Motor neuron (in vitro differentiated cells): ENCODE measurements at regions not wholly inside any gene's neighbourhood (a gene's known extent, or its start where the extent isn't known, plus 50 kb on each side); places are given as distances from the start of the nearest gene placed in this dataset.

ENCODE experiments used
- ATAC-seq, 8 experiments: fragments of 200-7000 bp; cut with Tn5 transposase; replicated peaks in 6 of 8; 2 replicates each; pipeline ENCODE4 v1.8.0; 2021; ENCODE audit warnings: mild to moderate bottlenecking in 8 of 8, moderate library complexity in 8 of 8
- H3K27ac ChIP-seq, 2 donors: fragments of 250-450 bp; sonication (Bioruptor Pico); 2 replicates each; pipeline ENCODE4 v1.9.0; 2021; ENCODE audit warnings: antibody characterized with exemption in 2 of 2, mild to moderate bottlenecking in 2 of 2, moderate library complexity in 1 of 2
- H3K4me1 ChIP-seq, 2 donors: fragments of 250-450 bp; sonication (Bioruptor Pico); replicated peaks in 1 of 2; 2 replicates each; pipeline ENCODE4 v1.6.1; 2021; ENCODE audit warnings: antibody characterized with exemption in 2 of 2, mild to moderate bottlenecking in 2 of 2, moderate library complexity in 1 of 2
- H3K4me3 ChIP-seq, 5 donors: fragments of 250-450 bp; sonication (Bioruptor Pico); 2 replicates each; pipeline ENCODE4 v1.9.0; 2021; ENCODE audit warnings: antibody characterized with exemption in 5 of 5, mild to moderate bottlenecking in 5 of 5, moderate library complexity in 4 of 5
- WGBS, 10 experiments: fragments of 450-650 bp; shearing (Covaris generic); methylation state at CpG; one replicate each; pipeline ENCODE4 v1.0.0; 2022; 5-methylcytosine and 5-hydroxymethylcytosine counted together
- in situ Hi-C, 9 experiments: fragments of 400-800 bp; cut with MboI; loops; one replicate each; pipeline ENCODE4 v1.15.0; 2021; ENCODE audit warnings: low sequenced_read_pairs in 9 of 9, low pct_unique_long_range_greater_than_20kb in 2 of 9; ENCODE audit not compliant: unreplicated experiment in 9 of 9

DNA sequence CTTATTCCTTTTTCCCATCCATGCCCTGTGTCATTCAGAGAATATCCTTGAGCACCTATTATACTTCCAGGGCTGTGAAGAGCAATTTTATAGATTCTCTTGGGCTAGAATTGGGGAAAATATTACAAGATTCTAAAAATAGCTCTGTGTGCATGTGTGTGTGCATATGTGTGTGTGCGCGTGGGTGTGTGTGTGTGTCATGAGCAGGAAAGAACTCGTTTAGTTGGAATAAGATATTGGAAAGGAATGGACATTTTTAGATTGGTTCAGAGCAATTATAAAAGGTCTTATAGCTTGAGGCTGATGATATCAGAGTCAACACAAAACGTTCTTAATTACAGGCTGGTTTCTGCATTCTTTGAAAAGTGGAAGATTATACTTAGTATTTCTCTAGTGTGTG is 212.1 kb upstream of the COPS8 start:
- peaks cover 4 to 5% of the 10 kb centered on the region in 2 donors for H3K4me1 ChIP-seq
- WGBS, 10 experiments = 0 to 90% (median 53%) methylated on average over 2 to 4 of the region's 4 CpGs; no CpG with 5 or more reads in 2 of the 10 experiments
- H3K4me3 ChIP-seq = no peak overlapping the region
- in situ Hi-C loops = no loop called here
- no peak overlapping the region for H3K27ac ChIP-seq
- ATAC-seq = no peak

DNA sequence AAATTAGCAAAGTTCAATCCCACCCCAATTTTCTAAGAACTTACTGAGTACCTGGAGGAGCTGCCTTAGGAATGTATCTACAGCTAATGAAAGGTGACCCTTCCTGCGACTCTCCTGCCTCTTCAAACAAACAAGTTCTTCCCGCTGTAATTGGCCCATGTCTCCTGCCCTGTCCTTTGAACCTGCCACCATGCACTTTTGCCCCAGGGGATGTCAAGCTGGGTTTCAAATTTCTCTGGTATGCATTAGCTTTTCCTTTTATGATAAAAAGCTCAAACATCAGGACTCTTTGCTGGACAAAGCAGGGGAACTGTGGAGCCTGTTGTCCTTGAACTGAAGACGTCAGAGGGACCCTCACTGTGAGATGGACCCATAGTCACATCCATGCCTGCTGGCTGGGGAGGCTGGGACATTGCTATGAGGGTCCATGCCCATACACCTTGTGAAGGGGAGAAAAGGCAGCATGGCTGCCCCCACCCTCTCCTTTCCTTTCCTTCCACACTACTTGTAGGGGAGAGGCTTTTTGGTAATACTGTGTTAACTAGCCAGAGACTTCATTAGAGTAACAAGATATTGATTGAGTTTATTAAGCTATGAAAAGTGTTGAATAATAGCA is 210.7 kb upstream of the COPS8 start:
- no peak for ATAC-seq
- in situ Hi-C loops = no loop called here
- Histone ChIP-seq H3K4me3 (no peak overlapping the region), H3K4me1 (peaks cover 0 to 5% of the 10 kb centered on the region in 2 donors), H3K27ac (no peak overlapping the region)
- WGBS, 10 experiments = 67 to 100% (median 100%) methylated on average over 1 to 3 of the region's 3 CpGs; no CpG with 5 or more reads in 4 of the 10 experiments

DNA sequence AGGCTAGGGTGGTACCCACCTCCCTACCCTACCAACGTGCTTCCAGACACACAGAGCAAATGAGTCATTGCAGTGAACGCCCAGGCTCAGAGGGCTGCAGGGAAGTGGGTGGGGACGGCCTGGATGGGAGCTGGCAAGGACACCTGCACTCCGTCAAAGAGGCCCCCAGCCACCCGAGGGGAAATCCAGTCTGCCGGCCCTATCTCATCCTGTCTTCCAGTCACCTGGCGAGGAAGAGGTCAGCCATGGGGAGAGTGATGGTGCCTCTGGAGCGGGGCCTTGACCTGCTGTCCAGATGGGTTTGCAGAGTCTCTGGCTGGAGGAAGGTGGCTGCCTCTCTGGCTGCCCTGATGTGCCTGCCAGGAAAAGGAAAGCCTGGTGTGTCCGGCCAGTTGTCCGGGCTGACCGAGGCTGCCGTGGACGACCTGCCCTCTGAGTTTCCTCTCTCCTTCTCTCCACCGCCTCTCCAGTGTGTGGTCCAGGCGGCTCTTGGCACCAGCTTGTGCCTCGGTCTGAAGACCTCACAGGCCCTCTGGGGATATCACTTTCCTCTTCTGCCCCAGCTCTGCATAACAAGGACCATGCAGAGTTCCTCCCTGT is 209.7 kb upstream of the COPS8 start:
- no peak overlapping the region for H3K27ac ChIP-seq
- H3K4me1 ChIP-seq = no peaks in the 10 kb centered on the region
- 13 to 95% (median 66%) methylated on average over 1 to 10 of the region's 16 CpGs; no CpG with 5 or more reads in 3 of the 10 experiments for WGBS, 10 experiments
- ATAC-seq = peak in 3 of 8 experiments; percentile 76 to 95 (median 84)
- no peak overlapping the region for H3K4me3 ChIP-seq
- in situ Hi-C loops = no loop called here

DNA sequence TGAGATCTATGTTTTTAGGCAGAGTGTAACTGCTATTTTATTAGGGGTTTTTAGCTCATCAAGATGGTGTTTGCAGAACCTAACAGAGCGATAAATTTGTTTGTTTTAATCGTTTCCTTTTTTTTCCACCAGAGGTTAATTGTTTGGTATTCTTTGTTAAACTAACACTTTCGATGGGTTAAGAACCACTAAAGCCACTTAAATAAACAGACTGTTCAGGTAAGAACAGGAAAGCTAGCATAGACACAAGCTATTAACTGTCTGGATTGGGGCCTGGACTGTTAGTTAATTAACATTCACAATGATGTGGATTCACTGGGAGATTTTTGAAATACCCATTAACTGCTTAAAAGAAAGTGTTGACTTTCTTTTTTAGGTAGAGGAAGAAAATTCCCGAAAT is 209.0 kb upstream of the COPS8 start:
- in situ Hi-C loops = no loop called here
- WGBS, 10 experiments = 77 to 100% (median 86%) methylated on average over 1 to 4 of the region's 4 CpGs
- no peak overlapping the region for H3K27ac ChIP-seq
- H3K4me1 ChIP-seq = no peaks in the 10 kb centered on the region
- ATAC-seq = no peak
- H3K4me3 ChIP-seq = no peak overlapping the region

DNA sequence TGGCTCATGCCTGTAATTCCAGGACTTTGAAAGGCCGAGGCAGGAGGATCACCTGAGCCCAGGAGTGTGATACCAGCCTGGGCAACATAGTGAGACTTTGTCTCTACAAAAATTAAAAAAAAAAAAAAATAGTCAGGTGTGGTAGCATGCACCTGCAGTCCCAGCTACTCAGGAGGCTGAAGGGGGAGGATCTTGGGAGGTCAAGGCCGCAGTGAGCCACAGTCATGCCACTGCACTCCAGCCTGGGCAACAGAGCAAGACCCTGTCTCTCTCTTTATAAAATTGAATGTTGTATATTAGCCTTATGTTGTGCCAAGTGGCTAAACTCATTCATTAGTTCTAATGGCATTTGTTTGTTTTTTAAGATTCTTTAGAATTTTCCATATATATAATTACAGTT is 207.7 kb upstream of the COPS8 start:
- in situ Hi-C loops = no loop called here
- 71 to 100% (median 95%) methylated on average over 1 to 2 of the region's 2 CpGs; no CpG with 5 or more reads in 1 of the 10 experiments for WGBS, 10 experiments

DNA sequence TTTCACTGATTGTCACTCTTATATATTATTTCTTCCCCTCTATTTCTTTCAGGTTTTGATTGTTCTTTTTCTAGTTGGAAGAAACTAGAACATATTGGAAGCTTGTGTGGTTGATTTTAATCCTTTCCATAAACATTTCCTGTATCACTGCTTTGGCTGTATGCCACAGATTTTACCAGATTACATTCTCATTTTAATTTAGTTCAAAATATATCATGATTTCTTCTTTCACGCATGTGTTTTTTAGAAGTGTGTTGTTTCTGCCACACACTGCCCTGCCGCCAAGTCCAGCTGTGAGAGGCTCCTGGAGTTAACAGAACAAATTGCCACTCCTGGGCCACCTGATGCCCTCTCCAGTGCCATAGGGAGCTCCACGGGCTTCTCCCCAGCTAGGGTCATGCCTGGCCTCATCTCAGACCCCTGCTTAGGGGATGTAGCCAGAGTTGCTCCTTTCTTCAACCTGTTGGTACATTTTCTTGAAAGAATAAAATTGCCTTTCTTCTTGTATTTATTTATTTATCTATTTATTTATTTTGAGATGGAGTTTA is 206.2 kb upstream of the COPS8 start:
- Histone ChIP-seq H3K4me3 (no peak overlapping the region), H3K27ac (no peak overlapping the region), H3K4me1 (no peaks in the 10 kb centered on the region)
- in situ Hi-C loops = no loop called here
- no peak for ATAC-seq
- WGBS, 10 experiments = 60 to 100% (median 94%) methylated on average over 1 to 3 of the region's 3 CpGs

More for the DNA sequence above, 207.7 kb upstream of the COPS8 start:
- no peak overlapping the region for H3K27ac ChIP-seq
- no peak for ATAC-seq
- H3K4me3 ChIP-seq = no peak overlapping the region
- H3K4me1 ChIP-seq = no peaks in the 10 kb centered on the region

DNA sequence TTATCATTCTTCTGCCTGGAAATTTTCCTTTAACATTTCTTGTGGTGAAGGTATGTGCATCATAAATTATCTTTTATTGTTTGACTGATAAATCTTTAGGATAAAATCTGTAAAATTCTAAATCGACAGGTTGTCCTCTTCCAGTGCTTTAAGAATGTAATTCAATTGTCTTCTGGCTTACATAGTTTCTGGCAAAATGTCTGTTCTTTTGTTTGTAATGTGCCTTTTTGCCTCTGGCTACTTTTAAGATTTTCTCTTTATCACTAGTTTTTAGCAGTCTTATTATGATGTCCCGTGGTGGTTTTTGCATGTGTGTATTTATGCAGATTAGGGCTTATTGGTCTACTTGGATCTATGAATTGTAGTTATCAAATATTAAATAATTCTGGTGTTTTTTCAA is 203.6 kb upstream of the COPS8 start:
- no peak for ATAC-seq
- H3K4me3 ChIP-seq = no peak overlapping the region
- WGBS, 10 experiments = 43 to 100% (median 89%) methylated on average over 1 to 2 of the region's 2 CpGs; no CpG with 5 or more reads in 2 of the 10 experiments
- H3K4me1 ChIP-seq = no peaks in the 10 kb centered on the region
- in situ Hi-C loops = no loop called here
- no peak overlapping the region for H3K27ac ChIP-seq

DNA sequence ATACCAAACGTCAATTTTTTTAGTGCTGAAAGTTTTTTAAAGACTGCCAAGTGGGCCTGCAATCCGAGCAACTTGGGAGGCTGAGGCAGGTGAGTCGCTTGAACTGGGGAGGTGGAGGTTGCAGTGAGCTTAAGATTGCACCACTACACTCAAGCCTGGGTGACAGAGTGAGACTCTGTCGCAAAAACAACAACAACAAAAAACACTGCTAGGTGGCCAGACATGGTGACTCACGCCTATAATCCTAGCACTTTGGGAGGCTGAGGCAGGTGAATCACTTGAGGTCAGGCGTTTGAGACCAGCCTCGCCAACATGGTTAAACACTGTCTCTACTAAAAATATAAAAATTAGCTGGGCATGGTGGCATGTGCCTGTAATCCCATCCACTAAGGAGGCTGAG is 202.8 kb upstream of the COPS8 start:
- WGBS, 10 experiments = 66 to 100% (median 88%) methylated on average over 1 to 5 of the region's 7 CpGs; no CpG with 5 or more reads in 1 of the 10 experiments
- ATAC-seq = no peak
- in situ Hi-C loops = no loop called here
- Histone ChIP-seq H3K4me1 (peaks cover 3 to 5% of the 10 kb centered on the region in 2 donors), H3K27ac (no peak overlapping the region), H3K4me3 (no peak overlapping the region)

DNA sequence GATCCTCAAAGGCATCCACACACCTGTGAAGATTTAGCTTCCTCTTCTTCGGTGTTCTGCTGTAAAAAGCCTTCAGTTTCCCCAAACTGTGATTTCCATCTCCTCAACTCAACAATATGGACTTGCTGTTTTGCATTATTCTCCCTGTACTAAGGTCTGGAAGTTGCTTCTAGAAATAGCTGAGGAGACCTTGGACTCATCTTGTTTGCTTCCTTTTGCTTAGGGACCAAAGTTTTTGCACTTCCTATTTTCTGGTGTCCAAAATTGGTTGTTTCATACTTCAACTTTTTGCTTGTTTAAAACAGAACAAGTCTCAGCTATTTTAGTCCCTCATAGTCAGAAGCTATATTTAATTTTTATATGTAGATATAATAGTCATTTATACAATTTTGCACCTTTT is 201.9 kb upstream of the COPS8 start:
- no peak overlapping the region for H3K4me3 ChIP-seq
- in situ Hi-C loops = no loop called here
- no peak overlapping the region for H3K27ac ChIP-seq
- H3K4me1 ChIP-seq = peaks cover 6 to 8% of the 10 kb centered on the region in 2 donors
- 100% methylated on average over 1 of the region's 1 CpG; no CpG with 5 or more reads in 7 of the 10 experiments for WGBS, 10 experiments
- ATAC-seq = no peak

DNA sequence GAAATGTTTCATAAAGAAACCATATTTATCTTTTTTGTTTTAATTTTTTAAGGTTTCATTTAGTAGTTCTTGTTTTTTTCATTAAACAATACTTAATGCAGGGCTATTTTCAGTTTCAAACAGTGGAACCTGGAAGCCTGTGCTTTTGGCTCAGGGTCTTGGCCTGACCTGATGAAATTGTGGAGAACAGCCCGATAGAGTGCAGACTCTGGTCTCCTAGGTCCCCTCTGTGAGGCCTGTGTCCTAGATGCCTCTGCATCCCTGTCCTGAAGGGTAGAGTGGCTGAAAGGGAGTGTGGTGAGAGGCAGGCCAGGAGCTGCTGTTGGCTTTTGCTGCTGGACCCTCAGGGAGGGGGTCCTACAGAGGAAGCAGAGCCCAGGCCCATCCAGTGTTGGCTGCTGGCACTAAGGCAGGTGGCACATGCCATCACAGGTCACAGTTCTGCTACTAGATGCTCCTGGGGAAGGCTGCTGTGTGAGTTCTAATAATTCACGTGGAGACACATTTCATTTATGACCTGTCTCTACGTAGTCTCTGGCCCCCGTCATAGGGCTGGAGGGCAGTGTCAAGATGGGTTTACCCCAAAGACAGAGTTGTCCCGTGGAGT is 201.0 kb upstream of the COPS8 start:
- in situ Hi-C loops = no loop called here
- WGBS, 10 experiments = 33 to 93% (median 80%) methylated on average over 1 to 3 of the region's 5 CpGs; no CpG with 5 or more reads in 3 of the 10 experiments
- Histone ChIP-seq H3K27ac (no peak overlapping the region), H3K4me1 (peaks cover 9 to 16% of the 10 kb centered on the region in 2 donors), H3K4me3 (no peak overlapping the region)
- no peak for ATAC-seq

DNA sequence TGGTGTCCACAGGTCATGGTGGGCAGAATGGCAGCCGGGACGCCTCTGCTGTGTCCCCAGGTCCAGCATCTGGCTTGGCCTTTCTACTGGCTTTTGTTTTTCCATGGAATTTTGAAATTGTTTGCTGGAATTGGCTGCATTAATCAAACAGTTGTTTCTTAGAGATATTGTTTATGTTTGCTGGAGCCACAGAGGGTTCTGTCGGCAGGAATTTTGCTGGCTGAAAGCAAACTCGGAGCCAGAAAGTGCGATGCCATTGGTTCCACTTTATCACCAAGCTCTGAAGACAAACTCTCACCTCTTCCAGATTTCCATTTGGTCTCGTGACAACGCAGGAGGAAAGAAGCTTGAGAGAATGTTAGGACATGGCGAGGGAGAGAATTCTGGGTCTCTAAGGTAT is 199.2 kb upstream of the COPS8 start:
- in situ Hi-C loops = no loop called here
- Histone ChIP-seq H3K4me1 (peaks cover 11 to 16% of the 10 kb centered on the region in 2 donors), H3K27ac (no peak overlapping the region), H3K4me3 (no peak overlapping the region)
- ATAC-seq = no peak
- 24 to 100% (median 80%) methylated on average over 1 to 8 of the region's 8 CpGs; no CpG with 5 or more reads in 1 of the 10 experiments for WGBS, 10 experiments

DNA sequence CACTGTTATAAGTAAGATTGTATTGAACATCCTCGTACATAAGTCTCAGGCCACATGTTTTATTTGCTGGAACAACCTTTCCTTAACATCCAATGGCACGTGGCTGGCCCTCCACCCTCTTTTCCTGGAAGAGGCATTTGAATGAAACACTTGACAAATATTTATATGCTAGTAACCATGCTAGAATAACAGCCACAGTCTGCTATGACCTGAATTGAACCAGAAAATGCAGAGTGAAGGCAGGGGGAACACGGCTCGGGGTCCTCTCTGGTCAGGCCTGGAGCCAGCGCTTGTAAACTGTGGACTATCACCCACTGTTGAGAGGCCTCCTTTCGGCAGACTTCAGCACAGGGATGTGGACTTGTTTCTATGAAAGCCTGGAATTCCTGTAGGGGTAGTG is 198.2 kb upstream of the COPS8 start:
- Histone ChIP-seq H3K4me1 (peaks cover 11 to 16% of the 10 kb centered on the region in 2 donors), H3K4me3 (no peak overlapping the region), H3K27ac (no peak overlapping the region)
- ATAC-seq = peak in 7 of 8 experiments; percentile 25 to 98 (median 88)
- WGBS, 10 experiments = 46 to 100% (median 82%) methylated on average over 1 to 2 of the region's 6 CpGs; no CpG with 5 or more reads in 2 of the 10 experiments
- in situ Hi-C loops = no loop called here
